ENCODE measurements at regions not wholly inside any gene's neighbourhood (a gene's known extent, or its start where the extent isn't known, plus 50 kb on each side); places are given as distances from the start of the nearest gene placed in this dataset.

GRCh38 chr2:194769030-194769429, 888.0 kb upstream of the SLC39A10 start:
- Histone ChIP-seq H3K27ac (ENCODE audit: low read depth, low read length) (no peak overlapping the region), H3K36me3 (ENCODE audit: control insufficient read depth in 1 of 2, insufficient read depth in 2 of 2, low read length in 2 of 2) (no peaks in the 10 kb centered on the region), H3K4me1 (ENCODE audit: control insufficient read depth in 1 of 2, insufficient read depth in 2 of 2, low read length in 2 of 2) (no peaks in the 10 kb centered on the region), H3K27me3 (ENCODE audit: control insufficient read depth in 1 of 2, insufficient read depth in 2 of 2, low read length in 2 of 2) (no peaks in the 10 kb centered on the region), H3K4me3 (ENCODE audit: low read depth in 1 of 2, low read length in 2 of 2) (no peak overlapping the region), H3K9ac (ENCODE audit: low read depth in 1 of 2, low read length in 2 of 2) (no peak overlapping the region), H3K9me3 (ENCODE audit: control insufficient read depth in 1 of 2, low read length in 2 of 2) (peaks cover 0 to 5% of the 10 kb centered on the region in 2 donors)

GRCh38 chr2:194765723-194766122, 891.3 kb upstream of the SLC39A10 start:
- Histone ChIP-seq H3K9ac (ENCODE audit: low read depth in 1 of 2, low read length in 2 of 2) (no peak overlapping the region), H3K4me3 (ENCODE audit: low read depth in 1 of 2, low read length in 2 of 2) (no peak overlapping the region)

DNA sequence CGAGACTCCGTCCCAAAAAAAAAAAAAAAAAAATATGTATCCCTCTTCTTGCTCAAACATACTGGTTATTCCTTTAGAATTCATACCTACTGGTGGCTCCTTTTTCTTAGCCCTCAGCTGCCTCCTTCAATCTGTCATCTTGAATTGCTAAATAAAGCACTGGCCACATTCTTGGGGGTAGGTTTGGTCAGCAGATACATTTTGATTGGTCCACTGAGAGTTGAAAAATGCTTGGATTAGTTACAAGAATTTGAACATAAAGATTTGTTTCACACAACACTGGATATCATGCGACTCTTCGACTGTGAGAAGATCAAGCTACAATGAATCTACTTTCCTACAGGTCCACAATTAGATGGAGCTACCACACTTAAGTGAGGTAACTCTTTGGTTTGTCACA, 906.1 kb upstream of the SLC39A10 start:
- no peaks in the 10 kb centered on the region for H3K4me1 ChIP-seq (ENCODE audit: control insufficient read depth in 1 of 2, insufficient read depth in 2 of 2, low read length in 2 of 2)
- no peaks in the 10 kb centered on the region for H3K9me3 ChIP-seq (ENCODE audit: control insufficient read depth in 1 of 2, low read length in 2 of 2)
- no peak overlapping the region for H3K27ac ChIP-seq (ENCODE audit: low read depth, low read length)
- no peak overlapping the region for H3K9ac ChIP-seq (ENCODE audit: low read depth in 1 of 2, low read length in 2 of 2)
- H3K4me3 ChIP-seq (ENCODE audit: low read depth in 1 of 2, low read length in 2 of 2) = no peak overlapping the region
- H3K27me3 ChIP-seq (ENCODE audit: control insufficient read depth in 1 of 2, insufficient read depth in 2 of 2, low read length in 2 of 2) = no peaks in the 10 kb centered on the region
- H3K36me3 ChIP-seq (ENCODE audit: control insufficient read depth in 1 of 2, insufficient read depth in 2 of 2, low read length in 2 of 2) = no peaks in the 10 kb centered on the region

More at GRCh38 chr2:194765723-194766122, 891.3 kb upstream of the SLC39A10 start:
- Histone ChIP-seq H3K9me3 (ENCODE audit: control insufficient read depth in 1 of 2, low read length in 2 of 2) (no peaks in the 10 kb centered on the region), H3K36me3 (ENCODE audit: control insufficient read depth in 1 of 2, insufficient read depth in 2 of 2, low read length in 2 of 2) (no peaks in the 10 kb centered on the region), H3K27ac (ENCODE audit: low read depth, low read length) (no peak overlapping the region), H3K4me1 (ENCODE audit: control insufficient read depth in 1 of 2, insufficient read depth in 2 of 2, low read length in 2 of 2) (no peaks in the 10 kb centered on the region), H3K27me3 (ENCODE audit: control insufficient read depth in 1 of 2, insufficient read depth in 2 of 2, low read length in 2 of 2) (no peaks in the 10 kb centered on the region)

DNA sequence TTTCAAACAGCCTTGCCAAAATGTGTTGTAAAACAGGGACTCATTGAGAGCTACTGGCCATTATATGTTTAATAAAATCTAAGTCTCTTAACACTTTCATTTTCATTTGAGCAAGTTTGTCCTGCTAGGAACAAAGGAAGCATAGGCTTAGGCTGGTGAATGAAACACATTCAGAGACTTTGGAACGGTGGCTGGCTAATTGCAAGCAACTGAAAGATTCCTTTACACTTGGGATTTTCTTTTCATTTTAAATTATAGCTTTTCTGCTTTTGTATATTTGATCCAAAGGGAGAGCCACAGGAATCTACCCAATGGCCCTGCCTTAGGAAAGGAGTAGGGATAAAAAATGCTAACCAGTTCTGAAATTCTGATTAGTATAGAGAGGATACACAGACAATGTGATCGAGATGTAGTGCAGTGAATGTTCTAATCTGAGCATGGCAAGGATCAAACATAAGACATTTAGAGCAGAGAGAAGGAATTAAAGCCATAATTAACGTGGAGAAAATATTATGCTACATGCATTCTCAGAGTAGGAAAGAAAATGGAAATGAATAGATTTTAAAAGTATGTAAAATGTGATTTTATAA, 911.4 kb upstream of the SLC39A10 start:
- H3K27me3 ChIP-seq (ENCODE audit: control insufficient read depth in 1 of 2, insufficient read depth in 2 of 2, low read length in 2 of 2) = no peaks in the 10 kb centered on the region
- H3K9me3 ChIP-seq (ENCODE audit: control insufficient read depth in 1 of 2, low read length in 2 of 2) = no peaks in the 10 kb centered on the region
- H3K27ac ChIP-seq (ENCODE audit: low read depth, low read length) = no peak overlapping the region
- no peak overlapping the region for H3K9ac ChIP-seq (ENCODE audit: low read depth in 1 of 2, low read length in 2 of 2)
- H3K4me3 ChIP-seq (ENCODE audit: low read depth in 1 of 2, low read length in 2 of 2) = no peak overlapping the region
- H3K4me1 ChIP-seq (ENCODE audit: control insufficient read depth in 1 of 2, insufficient read depth in 2 of 2, low read length in 2 of 2) = no peaks in the 10 kb centered on the region
- no peaks in the 10 kb centered on the region for H3K36me3 ChIP-seq (ENCODE audit: control insufficient read depth in 1 of 2, insufficient read depth in 2 of 2, low read length in 2 of 2)

DNA sequence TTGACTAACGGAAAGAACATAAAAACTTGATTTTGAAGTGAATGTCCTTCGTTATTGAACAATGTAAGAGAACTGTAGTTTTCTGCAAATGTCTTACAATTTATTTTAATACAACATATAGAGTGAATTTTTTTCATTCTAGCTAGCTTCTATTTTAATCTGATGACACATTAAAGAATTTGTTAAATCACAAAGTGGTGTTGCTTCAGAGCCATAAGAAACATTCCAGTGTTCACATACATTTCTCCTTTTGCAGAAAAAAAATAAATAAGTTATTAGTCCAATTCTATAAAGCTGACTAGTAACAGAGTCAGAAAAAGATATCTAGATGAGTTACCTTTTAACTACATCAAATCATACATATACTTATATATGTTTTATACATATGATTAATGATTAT, 914.3 kb upstream of the SLC39A10 start:
- no peaks in the 10 kb centered on the region for H3K4me1 ChIP-seq (ENCODE audit: control insufficient read depth in 1 of 2, insufficient read depth in 2 of 2, low read length in 2 of 2)
- H3K9ac ChIP-seq (ENCODE audit: low read depth in 1 of 2, low read length in 2 of 2) = no peak overlapping the region
- no peak overlapping the region for H3K4me3 ChIP-seq (ENCODE audit: low read depth in 1 of 2, low read length in 2 of 2)
- H3K9me3 ChIP-seq (ENCODE audit: control insufficient read depth in 1 of 2, low read length in 2 of 2) = no peaks in the 10 kb centered on the region
- H3K27me3 ChIP-seq (ENCODE audit: control insufficient read depth in 1 of 2, insufficient read depth in 2 of 2, low read length in 2 of 2) = no peaks in the 10 kb centered on the region
- no peak overlapping the region for H3K27ac ChIP-seq (ENCODE audit: low read depth, low read length)
- H3K36me3 ChIP-seq (ENCODE audit: control insufficient read depth in 1 of 2, insufficient read depth in 2 of 2, low read length in 2 of 2) = no peaks in the 10 kb centered on the region

DNA sequence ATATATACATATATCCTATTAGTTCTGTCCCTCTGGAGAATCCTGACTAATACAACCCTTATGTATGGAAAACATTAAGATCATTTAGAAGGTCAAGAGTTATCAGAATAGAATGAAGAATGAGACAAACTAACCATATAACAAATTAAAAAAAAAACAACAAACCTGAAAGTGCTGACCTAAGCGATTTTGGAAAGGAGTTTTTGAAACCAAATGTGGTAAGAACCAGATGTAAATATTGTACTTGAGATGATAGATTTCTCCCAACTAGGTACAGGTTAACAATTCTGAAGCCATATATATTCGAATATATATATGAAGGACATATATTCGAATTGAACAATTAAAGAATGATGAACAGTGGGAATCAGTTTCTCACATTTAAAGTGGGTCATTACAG, 917.8 kb upstream of the SLC39A10 start:
- Histone ChIP-seq H3K36me3 (ENCODE audit: control insufficient read depth in 1 of 2, insufficient read depth in 2 of 2, low read length in 2 of 2) (no peaks in the 10 kb centered on the region), H3K4me3 (ENCODE audit: low read depth in 1 of 2, low read length in 2 of 2) (no peak overlapping the region), H3K4me1 (ENCODE audit: control insufficient read depth in 1 of 2, insufficient read depth in 2 of 2, low read length in 2 of 2) (no peaks in the 10 kb centered on the region), H3K9me3 (ENCODE audit: control insufficient read depth in 1 of 2, low read length in 2 of 2) (peaks cover 0 to 3% of the 10 kb centered on the region in 2 donors), H3K27ac (ENCODE audit: low read depth, low read length) (no peak overlapping the region), H3K9ac (ENCODE audit: low read depth in 1 of 2, low read length in 2 of 2) (no peak overlapping the region), H3K27me3 (ENCODE audit: control insufficient read depth in 1 of 2, insufficient read depth in 2 of 2, low read length in 2 of 2) (no peaks in the 10 kb centered on the region)

DNA sequence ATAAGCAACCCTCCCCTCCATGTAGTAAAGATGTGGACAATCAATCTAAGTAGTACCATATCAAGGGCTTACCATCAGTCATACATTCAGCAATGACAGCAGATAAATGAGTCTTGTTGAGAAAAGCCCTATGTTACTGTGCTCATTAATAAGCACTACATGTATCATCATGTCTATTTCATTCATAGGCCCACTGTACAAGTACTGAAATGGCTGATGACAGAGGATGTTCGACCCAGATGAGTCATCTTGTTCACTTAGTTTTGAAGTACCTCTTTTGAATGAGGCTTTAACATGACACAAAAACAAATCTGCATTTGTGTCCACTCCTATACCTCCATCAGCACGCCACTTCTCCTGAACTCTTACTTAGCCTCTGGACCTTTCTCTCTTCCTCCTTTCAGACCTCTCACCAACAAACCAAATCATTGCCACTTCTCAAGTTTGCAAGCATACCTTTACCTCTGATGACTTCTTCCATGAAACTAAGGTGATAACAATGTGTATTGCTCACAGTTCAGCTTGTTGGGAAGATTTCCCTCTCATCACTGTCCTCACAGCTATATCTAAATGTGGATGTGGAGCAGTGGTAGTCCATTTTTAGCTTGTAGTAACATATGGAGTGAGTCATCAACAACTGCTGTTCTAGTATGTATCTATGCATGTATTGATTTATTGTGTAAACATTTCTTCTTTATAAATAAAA, 921.0 kb upstream of the SLC39A10 start:
- Histone ChIP-seq H3K4me3 (ENCODE audit: low read depth in 1 of 2, low read length in 2 of 2) (no peak overlapping the region), H3K9me3 (ENCODE audit: control insufficient read depth in 1 of 2, low read length in 2 of 2) (peaks cover 0 to 3% of the 10 kb centered on the region in 2 donors), H3K27me3 (ENCODE audit: control insufficient read depth in 1 of 2, insufficient read depth in 2 of 2, low read length in 2 of 2) (no peaks in the 10 kb centered on the region), H3K9ac (ENCODE audit: low read depth in 1 of 2, low read length in 2 of 2) (no peak overlapping the region), H3K4me1 (ENCODE audit: control insufficient read depth in 1 of 2, insufficient read depth in 2 of 2, low read length in 2 of 2) (no peaks in the 10 kb centered on the region), H3K36me3 (ENCODE audit: control insufficient read depth in 1 of 2, insufficient read depth in 2 of 2, low read length in 2 of 2) (no peaks in the 10 kb centered on the region), H3K27ac (ENCODE audit: low read depth, low read length) (no peak overlapping the region)

DNA sequence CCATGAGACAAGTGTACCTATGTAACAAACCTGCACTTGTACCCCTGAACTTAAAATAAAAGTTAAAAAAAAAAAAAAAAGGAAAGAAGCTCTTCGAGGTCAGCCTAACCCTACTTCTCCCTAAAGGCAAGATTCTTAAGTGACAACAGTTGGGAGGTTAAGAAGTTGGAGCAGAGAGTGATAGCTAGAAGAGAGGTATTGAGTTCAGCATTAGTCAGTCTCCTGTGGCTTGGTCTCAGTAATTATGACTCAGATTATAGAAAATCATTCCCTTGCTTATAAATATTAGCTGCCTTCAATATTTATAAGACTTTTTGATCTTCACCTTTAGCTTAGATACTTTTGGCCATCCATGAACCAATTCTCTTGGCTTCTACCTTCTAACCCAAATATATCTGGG, 926.8 kb upstream of the SLC39A10 start:
- Histone ChIP-seq H3K36me3 (ENCODE audit: control insufficient read depth in 1 of 2, insufficient read depth in 2 of 2, low read length in 2 of 2) (no peaks in the 10 kb centered on the region), H3K27ac (ENCODE audit: low read depth, low read length) (no peak overlapping the region), H3K4me1 (ENCODE audit: control insufficient read depth in 1 of 2, insufficient read depth in 2 of 2, low read length in 2 of 2) (no peaks in the 10 kb centered on the region), H3K4me3 (ENCODE audit: low read depth in 1 of 2, low read length in 2 of 2) (no peak overlapping the region), H3K9me3 (ENCODE audit: control insufficient read depth in 1 of 2, low read length in 2 of 2) (no peaks in the 10 kb centered on the region), H3K27me3 (ENCODE audit: control insufficient read depth in 1 of 2, insufficient read depth in 2 of 2, low read length in 2 of 2) (no peaks in the 10 kb centered on the region), H3K9ac (ENCODE audit: low read depth in 1 of 2, low read length in 2 of 2) (no peak overlapping the region)

GRCh38 chr2:194725169-194725568, 931.9 kb upstream of the SLC39A10 start:
- Histone ChIP-seq H3K9me3 (ENCODE audit: control insufficient read depth in 1 of 2, low read length in 2 of 2) (no peaks in the 10 kb centered on the region), H3K27ac (ENCODE audit: low read depth, low read length) (no peak overlapping the region), H3K27me3 (ENCODE audit: control insufficient read depth in 1 of 2, insufficient read depth in 2 of 2, low read length in 2 of 2) (no peaks in the 10 kb centered on the region), H3K36me3 (ENCODE audit: control insufficient read depth in 1 of 2, insufficient read depth in 2 of 2, low read length in 2 of 2) (no peaks in the 10 kb centered on the region), H3K9ac (ENCODE audit: low read depth in 1 of 2, low read length in 2 of 2) (no peak overlapping the region), H3K4me3 (ENCODE audit: low read depth in 1 of 2, low read length in 2 of 2) (no peak overlapping the region), H3K4me1 (ENCODE audit: control insufficient read depth in 1 of 2, insufficient read depth in 2 of 2, low read length in 2 of 2) (no peaks in the 10 kb centered on the region)

- Histone ChIP-seq H3K4me1 (ENCODE audit: control insufficient read depth in 1 of 2, insufficient read depth in 2 of 2, low read length in 2 of 2) (no peaks in the 10 kb centered on the region), H3K9ac (ENCODE audit: low read depth in 1 of 2, low read length in 2 of 2) (no peak overlapping the region), H3K4me3 (ENCODE audit: low read depth in 1 of 2, low read length in 2 of 2) (no peak overlapping the region), H3K9me3 (ENCODE audit: control insufficient read depth in 1 of 2, low read length in 2 of 2) (no peaks in the 10 kb centered on the region), H3K36me3 (ENCODE audit: control insufficient read depth in 1 of 2, insufficient read depth in 2 of 2, low read length in 2 of 2) (no peaks in the 10 kb centered on the region), H3K27ac (ENCODE audit: low read depth, low read length) (no peak overlapping the region), H3K27me3 (ENCODE audit: control insufficient read depth in 1 of 2, insufficient read depth in 2 of 2, low read length in 2 of 2) (no peaks in the 10 kb centered on the region)
These were observed 933.6 kb upstream of the SLC39A10 start for GRCh38 chr2:194723446-194723845.

Measured in duodenal mucosa (tissue), 2 donors.